HG02884 (cell line): ENCODE measurements at regions not wholly inside any gene's neighbourhood (a gene's known extent, or its start where the extent isn't known, plus 50 kb on each side); places are given as distances from the start of the nearest gene placed in this dataset.
A peak's percentile ranks its signal among the peaks of the same experiment; 100 is the strongest.

Experiments used
- ATAC-seq: cut with Tn5 transposase; IDR thresholded peaks from one replicate; pipeline ENCODE4 v1.9.1; 2021; ENCODE audit warnings: mild to moderate bottlenecking, moderate library complexity; ENCODE audit not compliant: unreplicated experiment

DNA sequence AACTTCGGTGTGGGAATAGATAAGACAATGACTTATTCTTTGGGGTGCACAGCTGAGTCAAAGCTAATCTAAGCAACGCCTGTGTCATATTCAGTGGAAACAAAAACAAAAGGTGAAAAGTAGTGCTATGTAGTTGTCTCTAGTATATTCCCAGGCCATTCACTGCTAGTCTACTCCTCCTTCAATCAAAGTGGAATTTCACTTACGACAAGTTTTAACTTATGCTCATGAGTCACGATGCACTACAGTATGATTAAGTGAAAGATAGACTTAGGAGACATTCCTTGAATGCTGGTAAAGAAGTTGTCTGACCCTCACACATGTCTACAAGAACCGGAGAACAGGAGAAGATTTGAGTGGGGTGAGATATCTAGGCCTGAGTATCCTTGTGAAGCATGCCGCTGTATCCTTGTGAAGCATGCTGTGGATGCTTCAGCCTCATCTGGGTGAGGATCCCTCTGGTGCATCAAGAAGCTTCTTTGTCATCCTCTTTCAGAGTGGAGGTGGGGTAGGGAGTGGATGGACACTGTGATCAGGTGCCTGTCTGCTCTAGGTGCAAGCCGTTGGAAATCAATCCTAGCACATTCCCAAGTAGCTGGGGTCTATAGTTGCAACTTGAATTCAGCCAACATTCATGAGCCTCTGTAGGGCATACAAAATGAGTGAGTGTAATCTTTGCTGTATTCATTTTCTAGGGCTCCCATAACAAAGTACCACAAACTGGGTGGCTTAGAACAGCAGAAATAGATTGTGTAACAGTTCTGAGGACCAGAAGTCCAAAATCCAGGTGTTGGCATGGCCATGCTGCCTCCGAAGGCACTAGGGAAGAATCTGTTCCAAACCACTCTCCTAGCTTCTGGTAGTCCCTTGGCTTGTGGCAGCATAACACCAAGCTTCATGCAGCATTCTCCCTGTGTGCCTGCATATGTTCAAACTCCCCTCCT is 173.5 kb upstream of the FN1 start:
- no peak for ATAC-seq

GRCh38 chr2:215607766-215608165 is 171.9 kb upstream of the FN1 start:
- ATAC-seq: no peak

DNA sequence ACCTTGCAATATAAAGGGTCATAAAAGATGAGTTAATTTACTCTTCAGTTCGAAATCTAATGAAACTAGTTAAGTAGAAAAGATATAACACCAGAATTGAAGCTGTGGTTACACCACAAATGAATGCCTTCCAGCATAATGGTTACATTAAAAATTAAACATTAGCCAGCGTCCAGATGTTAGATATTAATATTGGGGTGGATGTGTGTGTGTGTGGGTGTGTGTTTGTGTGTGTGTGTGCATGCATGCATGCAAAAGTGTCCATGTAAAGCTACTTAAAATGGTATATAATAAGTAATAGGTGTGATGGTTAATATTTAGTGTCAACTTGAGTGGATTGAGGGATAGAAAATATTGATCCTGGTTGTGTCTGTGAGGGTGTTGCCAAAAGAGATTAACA is 170.4 kb upstream of the FN1 start:
- ATAC-seq: no peak

- ATAC-seq: no peak
Measured at GRCh38 chr2:215605214-215605613, 169.3 kb upstream of the FN1 start.

DNA sequence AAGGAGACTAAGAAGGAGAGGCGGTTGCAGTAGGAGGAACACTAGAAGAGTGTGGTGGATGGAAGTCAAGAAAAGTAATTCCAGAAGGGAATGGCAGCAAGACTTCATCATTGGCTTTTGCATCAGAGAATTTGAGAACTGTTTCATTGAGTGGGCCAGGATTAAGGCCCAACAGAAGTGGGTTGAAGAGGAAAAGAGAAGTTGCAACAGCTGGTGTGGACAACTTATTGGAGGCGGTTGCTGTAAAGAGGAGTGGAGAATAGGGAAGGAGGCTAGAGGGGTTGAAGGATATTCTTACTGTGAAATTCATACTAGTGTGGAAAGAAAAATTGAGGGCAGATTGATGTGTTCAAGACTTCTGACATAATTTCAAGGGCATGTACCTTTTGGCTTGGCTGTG is 168.7 kb upstream of the FN1 start:
- no peak for ATAC-seq

DNA sequence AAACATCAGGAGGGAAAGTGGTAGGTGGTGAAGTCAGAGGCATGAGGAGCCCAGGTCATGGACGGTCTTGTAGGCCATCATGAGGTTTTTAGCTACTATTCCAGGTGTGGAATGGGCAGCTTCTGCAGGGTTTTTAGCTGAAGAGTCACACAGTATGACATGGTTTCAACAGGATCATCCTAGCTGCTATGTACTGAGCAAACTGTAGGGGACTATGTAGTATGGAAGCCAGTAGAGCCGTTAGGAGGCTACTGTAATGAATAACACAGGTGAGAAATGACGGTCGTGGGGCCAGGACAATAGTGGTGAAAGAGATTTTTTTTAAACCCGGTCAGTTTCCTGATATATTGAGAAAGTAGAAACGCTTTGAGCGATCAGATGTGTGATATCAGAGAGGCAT is 167.6 kb upstream of the FN1 start:
- ATAC-seq: no peak

- ATAC-seq: no peak
Measured at GRCh38 chr2:215602997-215603396, 167.1 kb upstream of the FN1 start.

- ATAC-seq: no peak
Measured at GRCh38 chr2:215601990-215602721, 166.3 kb upstream of the FN1 start.

DNA sequence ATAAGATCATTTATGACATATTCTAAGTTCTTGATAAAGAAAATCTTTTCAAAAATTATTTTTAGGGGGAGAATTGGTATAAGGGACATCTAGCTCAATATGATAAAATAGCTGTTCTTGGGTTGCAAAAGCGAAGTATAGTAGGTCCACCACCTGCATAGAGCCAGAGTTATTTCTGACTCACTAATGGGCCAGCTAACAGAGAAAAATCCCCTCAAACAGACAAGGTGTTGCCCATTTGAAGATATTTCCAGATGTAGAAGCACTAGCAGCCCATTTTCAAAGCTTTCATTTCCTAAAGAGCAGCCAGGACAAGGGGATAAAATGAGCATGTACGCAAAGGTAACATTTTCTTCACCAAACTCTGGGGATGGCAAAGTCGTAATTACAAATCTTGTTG is 165.7 kb upstream of the FN1 start:
- ATAC-seq: no peak

DNA sequence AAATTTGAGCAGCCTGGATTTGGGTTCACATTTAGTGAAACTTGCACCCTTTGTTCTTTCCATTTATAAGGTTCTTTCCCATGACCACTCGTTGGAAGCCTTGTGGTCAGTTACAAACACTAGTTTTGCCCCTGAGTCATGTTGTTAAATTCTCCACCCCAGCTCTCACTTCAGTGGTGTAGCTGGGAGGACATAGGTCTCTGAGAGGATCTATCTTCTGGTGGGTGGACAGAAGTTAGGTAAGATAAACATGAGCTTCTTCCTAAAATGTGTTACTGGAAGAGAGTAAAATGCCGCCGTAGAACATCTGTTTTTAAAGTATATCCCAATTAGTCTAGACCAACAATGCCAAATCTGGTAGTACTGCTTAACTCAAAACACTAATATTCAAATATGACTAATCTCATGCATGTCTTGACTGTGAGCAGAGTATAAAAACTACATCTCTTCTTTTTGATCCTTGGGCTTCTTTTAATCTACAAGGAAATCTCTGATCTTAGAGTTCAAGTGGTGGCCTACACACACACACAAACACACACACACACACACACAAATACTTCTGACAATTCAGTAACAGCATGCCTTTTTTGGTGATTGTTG is 162.6 kb upstream of the FN1 start:
- no peak for ATAC-seq

- ATAC-seq: no peak
Measured at GRCh38 chr2:215597577-215597976, 161.7 kb upstream of the FN1 start.

- ATAC-seq: no peak
Measured at GRCh38 chr2:215594766-215595165, 158.9 kb upstream of the FN1 start.

GRCh38 chr2:215590010-215590745 is 154.3 kb upstream of the FN1 start:
- no peak for ATAC-seq

DNA sequence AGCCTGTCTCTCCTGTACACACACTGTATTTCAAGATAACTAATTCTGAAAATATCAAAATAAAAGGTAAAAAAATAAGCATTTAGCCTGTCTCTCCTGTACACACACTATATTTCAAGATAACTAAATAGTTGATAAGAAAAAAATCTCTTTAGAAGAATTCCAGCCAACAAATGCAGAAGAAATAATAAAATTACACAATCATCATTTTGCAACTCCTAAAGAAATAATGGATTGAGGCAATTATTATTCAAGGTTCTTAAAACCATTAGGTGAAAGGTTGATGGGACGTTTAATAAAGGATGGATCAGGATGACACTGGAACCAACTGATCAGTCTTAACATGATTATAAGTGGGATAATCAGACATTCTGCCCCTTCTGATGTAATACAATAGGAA is 148.0 kb upstream of the FN1 start:
- no peak for ATAC-seq

DNA sequence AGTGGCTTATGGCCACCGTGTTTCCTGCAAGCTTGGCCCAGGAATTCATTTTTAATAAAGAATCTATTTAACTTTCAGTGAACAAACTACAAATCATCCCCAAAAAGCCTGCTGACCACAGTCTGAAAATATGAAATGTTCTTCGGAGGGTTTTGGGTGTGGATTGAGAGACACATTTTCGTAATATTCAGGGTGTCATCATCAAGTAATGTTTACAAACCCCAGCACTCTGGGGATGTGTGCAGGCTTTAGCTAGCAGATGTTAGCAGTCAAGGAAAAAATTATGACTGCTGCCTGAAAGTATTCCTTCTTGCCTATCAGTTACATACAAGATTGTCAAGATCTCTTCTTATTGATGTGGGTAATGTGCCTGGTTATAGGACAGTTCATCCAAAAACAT is 143.9 kb upstream of the FN1 start:
- ATAC-seq: no peak

DNA sequence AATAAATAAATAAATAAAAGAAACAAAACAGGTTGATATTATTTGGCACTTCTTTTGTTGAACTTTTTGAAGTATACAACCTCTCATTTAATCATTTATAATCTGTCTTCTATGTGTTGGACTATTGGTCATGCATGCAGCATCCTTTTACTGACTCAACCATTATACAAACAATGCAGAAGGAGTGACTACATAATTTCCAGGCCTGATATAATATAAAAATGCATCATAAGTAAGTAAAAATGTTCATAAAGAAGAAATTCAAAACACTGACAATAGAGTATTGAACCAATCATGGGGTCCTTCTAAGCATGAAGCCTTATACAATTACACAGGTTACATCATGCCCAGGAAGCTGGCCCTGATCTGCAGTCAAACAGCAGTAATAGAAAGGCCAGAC is 141.5 kb upstream of the FN1 start:
- ATAC-seq: no peak

DNA sequence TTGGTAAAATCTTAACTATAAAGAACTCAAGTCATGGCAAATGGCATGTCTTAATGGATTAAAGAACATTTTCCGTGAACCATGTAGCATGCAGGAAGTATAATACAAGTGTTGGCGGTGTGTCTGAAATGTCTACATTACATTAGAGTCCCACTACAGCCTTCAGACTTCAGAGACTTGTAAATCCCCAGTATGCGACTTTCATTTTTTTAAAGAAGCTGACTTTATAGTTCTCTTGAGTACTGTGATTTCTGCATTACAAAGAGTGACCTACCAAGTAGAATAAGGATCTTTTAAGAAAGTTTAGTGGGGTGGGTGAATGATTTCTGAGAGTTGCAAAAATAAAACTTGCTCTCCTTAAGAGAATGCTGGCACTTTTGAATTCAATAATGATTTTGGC is 140.7 kb upstream of the FN1 start:
- ATAC-seq: no peak

DNA sequence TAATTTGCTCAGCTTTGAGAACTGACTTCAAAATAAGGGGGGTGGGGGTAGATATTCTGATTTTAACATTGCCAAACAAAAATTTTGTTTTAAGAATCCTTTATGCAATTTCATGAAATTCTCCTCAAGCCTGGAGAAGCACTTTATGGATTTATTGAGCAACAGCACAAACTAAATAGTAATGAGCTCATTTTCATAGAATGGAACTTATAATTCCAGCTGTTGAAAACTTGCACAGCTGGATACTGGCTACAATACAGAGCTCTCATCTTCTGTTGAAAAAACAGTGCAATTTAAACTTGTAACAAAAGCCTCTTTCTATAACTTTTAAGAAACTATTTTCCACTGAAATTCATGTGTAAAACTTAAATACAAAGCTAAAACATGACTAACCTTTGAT is 137.6 kb upstream of the FN1 start:
- no peak for ATAC-seq

GRCh38 chr2:215572341-215572848 is 136.5 kb upstream of the FN1 start:
- no peak for ATAC-seq

DNA sequence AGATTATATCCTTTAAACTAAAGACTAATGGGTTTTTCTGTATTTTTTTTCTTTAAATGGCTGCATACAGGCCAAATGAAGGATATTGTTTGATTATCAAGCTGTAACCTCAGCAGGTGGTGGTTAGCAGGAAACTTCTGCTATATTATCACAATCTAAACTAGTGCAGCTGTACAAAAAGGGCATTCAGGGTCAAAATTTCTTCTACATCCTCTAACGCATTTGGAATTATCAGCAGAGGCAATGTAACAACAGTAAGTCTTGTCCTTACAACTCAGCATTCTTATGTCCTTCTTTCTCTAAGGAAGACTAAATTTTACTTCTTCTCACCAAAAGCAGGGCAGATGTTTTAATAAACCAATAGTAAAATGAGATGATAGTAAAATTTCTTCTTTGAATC is 135.8 kb upstream of the FN1 start:
- ATAC-seq: no peak

DNA sequence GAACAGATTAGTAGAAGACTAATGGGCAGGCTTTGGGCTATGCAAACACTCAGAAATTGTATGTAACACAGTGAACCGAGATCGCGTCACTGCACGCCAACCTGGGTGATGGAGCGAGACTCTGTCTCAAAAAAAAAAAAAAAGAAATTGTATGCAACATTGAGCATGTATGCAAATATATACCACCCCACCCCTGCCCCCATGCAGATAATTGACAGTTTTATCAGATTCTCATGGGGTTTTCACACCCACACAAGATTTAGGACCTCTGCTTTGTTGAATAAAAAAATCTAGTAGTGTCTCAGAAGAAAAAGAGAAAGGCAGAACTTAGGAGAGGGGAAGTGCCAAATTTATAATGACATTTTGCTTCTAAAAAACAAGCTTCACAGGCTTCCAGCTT is 131.6 kb upstream of the FN1 start:
- peak; percentile 74 for ATAC-seq
